IMR-90 (cell line): ENCODE measurements at regions not wholly inside any gene's neighbourhood (a gene's known extent, or its start where the extent isn't known, plus 50 kb on each side); places are given as distances from the start of the nearest gene placed in this dataset.

ENCODE experiments used
- BHLHE40 ChIP-seq: fragments of 150-350 bp; IDR thresholded peaks from 2 replicates; pipeline ENCODE4 v1.6.1; 2016; ENCODE audit warnings: mild to moderate bottlenecking, low read depth, low read length
- CEBPB ChIP-seq: IDR thresholded peaks from 2 replicates; pipeline ENCODE4 v1.6.1; 2012; ENCODE audit warnings: low read depth, low read length, improper control_type of control experiment
- CTCF ChIP-seq: conservative IDR thresholded peaks from 2 replicates; pipeline ENCODE4 v1.5.1; 2012; ENCODE audit warnings: mild to moderate bottlenecking, low read depth, low read length, improper control_type of control experiment
- ELK1 ChIP-seq: fragments of 150-350 bp; IDR thresholded peaks from 2 replicates; pipeline ENCODE4 v1.6.1; 2016; ENCODE audit warnings: low read depth, mild to moderate bottlenecking, low read length, moderate library complexity, borderline replicate concordance
- MAZ ChIP-seq: IDR thresholded peaks from 2 replicates; pipeline ENCODE4 v1.6.1; 2012; ENCODE audit warnings: low read depth, mild to moderate bottlenecking, low read length, improper control_type of control experiment, moderate library complexity, borderline replicate concordance
- MXI1 ChIP-seq: IDR thresholded peaks from 2 replicates; pipeline ENCODE4 v1.6.1; 2012; ENCODE audit warnings: low read depth, mild to moderate bottlenecking, low read length, moderate library complexity, borderline replicate concordance
- POLR2A ChIP-seq: IDR thresholded peaks from 2 replicates; pipeline ENCODE4 v1.6.1; 2012; ENCODE audit warnings: mild to moderate bottlenecking, low read depth, low read length
- RAD21 ChIP-seq: IDR thresholded peaks from 2 replicates; pipeline ENCODE4 v1.6.1; 2012; ENCODE audit warnings: low read length, improper control_type of control experiment
- RCOR1 ChIP-seq: IDR thresholded peaks from 2 replicates; pipeline ENCODE4 v1.6.1; 2012; ENCODE audit warnings: mild to moderate bottlenecking, low read length, improper control_type of control experiment; ENCODE audit not compliant: insufficient replicate concordance
- RFX5 ChIP-seq: IDR thresholded peaks from 2 replicates; pipeline ENCODE4 v1.8.0; 2012; ENCODE audit warnings: low read depth, mild to moderate bottlenecking, low read length, moderate library complexity
- USF2 ChIP-seq: fragments of 150-350 bp; IDR thresholded peaks from 2 replicates; pipeline ENCODE4 v1.6.1; 2017; ENCODE audit warnings: mild to moderate bottlenecking, antibody characterized with exemption, low read length, low read depth

GRCh38 chr10:117445992-117446391 lies 70.8 kb upstream of the PDZD8 start:
- TF ChIP-seq CTCF (no peak), POLR2A (no peak), RCOR1 (no peak), USF2 (no peak), CEBPB (no peak), BHLHE40 (no peak), RAD21 (no peak), ELK1 (no peak), MXI1 (no peak), RFX5 (no peak), MAZ (no peak)
